ENCODE measurements at regions not wholly inside any gene's neighbourhood (a gene's known extent, or its start where the extent isn't known, plus 50 kb on each side); places are given as distances from the start of the nearest gene placed in this dataset.

DNA sequence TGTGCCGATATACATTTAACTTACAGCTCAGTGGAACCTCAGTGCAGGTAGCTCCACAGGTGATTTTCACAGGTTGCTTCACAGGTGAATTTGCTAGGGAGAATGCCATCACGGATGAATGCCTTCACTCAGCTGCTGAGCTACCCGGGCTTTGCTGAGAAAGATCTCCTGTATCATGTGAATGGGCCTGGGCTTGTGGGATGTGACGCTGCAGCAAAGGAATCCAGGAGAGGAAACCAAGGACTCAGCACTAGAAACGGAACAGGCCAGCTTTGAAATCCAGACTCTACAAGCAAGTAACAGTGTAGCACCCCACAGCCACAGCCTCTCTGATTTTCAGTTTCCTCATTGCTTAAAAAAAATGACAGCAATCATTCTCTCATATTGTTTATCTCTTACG is 271.4 kb upstream of the MAF start:
- no peaks in the 10 kb centered on the region for H3K9me3 Mint-ChIP-seq
- intact Hi-C loops (cut with micrococcal nuclease): no loop called here
- no peaks in the 10 kb centered on the region for H3K4me1 Mint-ChIP-seq (ENCODE audit: low read depth)
- no peak overlapping the region for H3K4me3 Mint-ChIP-seq
- H3K27me3 Mint-ChIP-seq (ENCODE audit: insufficient read depth): peaks cover 2% of the 10 kb centered on the region
- H3K27ac Mint-ChIP-seq: no peak overlapping the region
- H3K36me3 Mint-ChIP-seq (ENCODE audit: low read depth): no peaks in the 10 kb centered on the region
- DNase-seq (ENCODE audit: low spot score): no peak

- no peak overlapping the region for H3K27ac Mint-ChIP-seq
- intact Hi-C loops (cut with micrococcal nuclease): no loop called here
- no peak for DNase-seq (ENCODE audit: low spot score)
- H3K27me3 Mint-ChIP-seq (ENCODE audit: insufficient read depth): peaks cover 2% of the 10 kb centered on the region
- no peak overlapping the region for H3K4me3 Mint-ChIP-seq
- H3K4me1 Mint-ChIP-seq (ENCODE audit: low read depth): no peaks in the 10 kb centered on the region
- no peaks in the 10 kb centered on the region for H3K36me3 Mint-ChIP-seq (ENCODE audit: low read depth)
- H3K9me3 Mint-ChIP-seq: no peaks in the 10 kb centered on the region
Observed at GRCh38 chr16:79870016-79870886, 269.7 kb upstream of the MAF start.

- no peak overlapping the region for H3K4me3 Mint-ChIP-seq
- H3K9me3 Mint-ChIP-seq: no peaks in the 10 kb centered on the region
- H3K27me3 Mint-ChIP-seq (ENCODE audit: insufficient read depth): peaks cover 2% of the 10 kb centered on the region
- no peaks in the 10 kb centered on the region for H3K4me1 Mint-ChIP-seq (ENCODE audit: low read depth)
- intact Hi-C loops (cut with micrococcal nuclease): no loop called here
- no peak overlapping the region for H3K27ac Mint-ChIP-seq
- DNase-seq (ENCODE audit: low spot score): no peak
- no peaks in the 10 kb centered on the region for H3K36me3 Mint-ChIP-seq (ENCODE audit: low read depth)
Observed at GRCh38 chr16:79869304-79870015, 268.9 kb upstream of the MAF start.

- H3K4me3 Mint-ChIP-seq: no peak overlapping the region
- H3K27ac Mint-ChIP-seq: no peak overlapping the region
- H3K9me3 Mint-ChIP-seq: no peaks in the 10 kb centered on the region
- intact Hi-C loops (cut with micrococcal nuclease): no loop called here
- H3K27me3 Mint-ChIP-seq (ENCODE audit: insufficient read depth): peaks cover 2% of the 10 kb centered on the region
- H3K4me1 Mint-ChIP-seq (ENCODE audit: low read depth): no peaks in the 10 kb centered on the region
- DNase-seq (ENCODE audit: low spot score): no peak
- no peaks in the 10 kb centered on the region for H3K36me3 Mint-ChIP-seq (ENCODE audit: low read depth)
Observed at GRCh38 chr16:79868841-79869240, 268.3 kb upstream of the MAF start.

GRCh38 chr16:79867425-79867997 is 267.0 kb upstream of the MAF start:
- no peak for DNase-seq (ENCODE audit: low spot score)
- Mint-ChIP-seq H3K4me1 (ENCODE audit: low read depth) (no peaks in the 10 kb centered on the region), H3K4me3 (no peak overlapping the region), H3K9me3 (no peaks in the 10 kb centered on the region), H3K27me3 (ENCODE audit: insufficient read depth) (peaks cover 2% of the 10 kb centered on the region), H3K27ac (no peak overlapping the region), H3K36me3 (ENCODE audit: low read depth) (no peaks in the 10 kb centered on the region)
- intact Hi-C loops (cut with micrococcal nuclease): no loop called here

DNA sequence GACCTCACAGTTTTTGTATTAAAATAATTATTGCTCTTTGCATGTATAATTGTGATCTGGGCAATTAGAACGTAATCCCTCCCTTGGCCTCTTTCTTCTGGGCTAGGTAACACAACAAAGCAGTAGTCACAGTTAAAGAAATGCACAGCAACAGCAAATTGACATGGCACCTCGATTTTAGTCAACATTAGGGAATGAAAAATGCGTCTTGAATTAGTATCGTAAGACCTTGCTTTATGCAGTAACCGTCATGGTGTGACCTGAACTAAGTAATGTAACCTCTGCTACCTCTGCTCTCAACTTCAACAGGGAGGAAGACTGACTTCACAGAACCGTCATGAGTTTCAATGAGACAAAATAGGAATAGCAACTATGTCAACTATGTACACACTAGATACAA is 265.4 kb upstream of the MAF start:
- intact Hi-C loops (cut with micrococcal nuclease): no loop called here
- DNase-seq (ENCODE audit: low spot score): no peak
- H3K9me3 Mint-ChIP-seq: no peaks in the 10 kb centered on the region
- H3K36me3 Mint-ChIP-seq (ENCODE audit: low read depth): no peaks in the 10 kb centered on the region
- no peaks in the 10 kb centered on the region for H3K4me1 Mint-ChIP-seq (ENCODE audit: low read depth)
- peaks cover 2% of the 10 kb centered on the region for H3K27me3 Mint-ChIP-seq (ENCODE audit: insufficient read depth)
- H3K4me3 Mint-ChIP-seq: no peak overlapping the region
- H3K27ac Mint-ChIP-seq: no peak overlapping the region

DNA sequence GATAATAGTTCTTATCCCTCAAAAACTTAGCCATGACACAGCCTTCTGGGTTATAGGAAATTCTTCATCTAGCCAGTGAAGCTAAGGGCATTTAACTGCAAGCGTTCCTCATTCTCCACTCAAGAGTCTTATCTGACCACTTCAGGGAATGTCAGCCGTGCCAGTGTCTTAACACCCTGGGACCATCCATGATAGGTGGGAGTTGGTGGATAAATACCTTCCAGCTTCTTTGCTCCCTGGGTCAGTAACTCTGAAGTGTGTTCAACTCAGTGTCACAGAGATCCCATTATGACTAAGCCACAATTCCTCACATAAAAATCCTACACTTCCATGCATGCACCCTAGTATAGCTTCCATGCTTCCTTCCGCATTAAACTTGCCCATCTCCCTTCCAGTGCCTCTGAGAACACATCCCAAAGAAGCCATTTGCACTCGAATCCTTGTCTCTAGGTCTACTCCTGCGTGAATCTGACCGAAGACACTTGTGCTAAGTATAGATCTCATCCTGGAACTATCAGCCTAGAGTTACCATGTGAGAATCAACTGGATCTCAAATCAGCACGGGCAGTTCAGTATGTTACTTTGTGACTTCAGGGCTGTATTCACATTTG is 264.3 kb upstream of the MAF start:
- intact Hi-C loops (cut with micrococcal nuclease): no loop called here
- H3K4me1 Mint-ChIP-seq (ENCODE audit: low read depth): no peaks in the 10 kb centered on the region
- no peak overlapping the region for H3K4me3 Mint-ChIP-seq
- no peaks in the 10 kb centered on the region for H3K9me3 Mint-ChIP-seq
- no peak overlapping the region for H3K27ac Mint-ChIP-seq
- no peaks in the 10 kb centered on the region for H3K36me3 Mint-ChIP-seq (ENCODE audit: low read depth)
- peaks cover 2% of the 10 kb centered on the region for H3K27me3 Mint-ChIP-seq (ENCODE audit: insufficient read depth)
- no peak for DNase-seq (ENCODE audit: low spot score)

GRCh38 chr16:79864032-79864780 is 263.7 kb upstream of the MAF start:
- Mint-ChIP-seq H3K27me3 (ENCODE audit: insufficient read depth) (peaks cover 2% of the 10 kb centered on the region), H3K27ac (no peak overlapping the region), H3K9me3 (no peaks in the 10 kb centered on the region), H3K4me1 (ENCODE audit: low read depth) (no peaks in the 10 kb centered on the region), H3K4me3 (no peak overlapping the region), H3K36me3 (ENCODE audit: low read depth) (no peaks in the 10 kb centered on the region)
- DNase-seq (ENCODE audit: low spot score): no peak
- intact Hi-C loops (cut with micrococcal nuclease): no loop called here

- Mint-ChIP-seq H3K4me1 (ENCODE audit: low read depth) (no peaks in the 10 kb centered on the region), H3K27ac (no peak overlapping the region), H3K4me3 (no peak overlapping the region), H3K36me3 (ENCODE audit: low read depth) (no peaks in the 10 kb centered on the region), H3K27me3 (ENCODE audit: insufficient read depth) (peaks cover under 1% of the 10 kb centered on the region), H3K9me3 (no peaks in the 10 kb centered on the region)
- intact Hi-C loops (cut with micrococcal nuclease): no loop called here
- no peak for DNase-seq (ENCODE audit: low spot score)
Observed at GRCh38 chr16:79863128-79864031, 262.8 kb upstream of the MAF start.

DNA sequence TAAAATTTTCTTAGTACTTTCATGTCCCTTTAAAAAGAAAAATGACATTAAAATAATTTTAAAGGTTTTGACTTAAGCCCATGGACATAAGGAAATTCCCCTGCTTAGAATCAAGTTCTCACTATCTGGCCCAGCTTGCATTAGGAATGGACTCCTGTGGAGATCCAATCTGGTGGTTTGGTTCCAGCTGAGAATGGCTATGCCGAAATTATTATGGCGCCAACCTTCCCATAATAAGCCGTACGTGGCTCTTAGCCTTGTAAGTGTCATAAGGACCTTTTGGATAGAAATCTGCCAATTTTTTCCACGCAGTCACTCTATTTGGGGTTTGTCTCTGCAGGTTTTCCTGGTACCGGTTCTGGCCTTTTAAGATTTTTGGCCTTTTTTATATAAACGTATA is 262.1 kb upstream of the MAF start:
- H3K4me3 Mint-ChIP-seq: no peak overlapping the region
- intact Hi-C loops (cut with micrococcal nuclease): no loop called here

DNA sequence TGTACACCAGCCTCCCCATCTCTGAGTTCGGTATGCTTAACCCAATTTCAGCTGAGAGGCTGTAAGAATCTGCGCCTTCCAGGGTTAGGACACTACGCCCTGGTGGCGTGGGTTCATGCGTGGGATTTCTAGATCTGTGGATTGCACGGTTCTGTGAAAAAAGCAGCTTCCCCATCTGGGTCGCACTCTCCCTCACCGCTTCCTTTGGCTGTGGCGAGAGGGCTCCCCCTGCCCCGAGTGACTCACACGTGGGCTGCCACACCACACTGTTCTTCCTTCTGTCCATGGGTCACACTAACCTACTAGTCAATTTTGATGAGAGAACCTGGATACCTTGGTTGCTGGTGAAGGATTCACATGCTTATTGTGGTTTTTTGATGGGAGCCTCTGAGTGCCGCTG is 256.0 kb upstream of the MAF start:
- intact Hi-C loops (cut with micrococcal nuclease): no loop called here
- Mint-ChIP-seq H3K4me3 (no peak overlapping the region), H3K27ac (no peak overlapping the region), H3K9me3 (peaks cover 41% of the 10 kb centered on the region), H3K27me3 (ENCODE audit: insufficient read depth) (peaks cover 4% of the 10 kb centered on the region), H3K36me3 (ENCODE audit: low read depth) (peaks cover 7% of the 10 kb centered on the region), H3K4me1 (ENCODE audit: low read depth) (peaks cover 6% of the 10 kb centered on the region)
- no peak for DNase-seq (ENCODE audit: low spot score)

More for the DNA sequence above, 262.1 kb upstream of the MAF start:
- H3K4me1 Mint-ChIP-seq (ENCODE audit: low read depth): no peaks in the 10 kb centered on the region
- no peaks in the 10 kb centered on the region for H3K36me3 Mint-ChIP-seq (ENCODE audit: low read depth)
- H3K9me3 Mint-ChIP-seq: no peaks in the 10 kb centered on the region
- no peak for DNase-seq (ENCODE audit: low spot score)
- no peaks in the 10 kb centered on the region for H3K27me3 Mint-ChIP-seq (ENCODE audit: insufficient read depth)
- H3K27ac Mint-ChIP-seq: no peak overlapping the region

DNA sequence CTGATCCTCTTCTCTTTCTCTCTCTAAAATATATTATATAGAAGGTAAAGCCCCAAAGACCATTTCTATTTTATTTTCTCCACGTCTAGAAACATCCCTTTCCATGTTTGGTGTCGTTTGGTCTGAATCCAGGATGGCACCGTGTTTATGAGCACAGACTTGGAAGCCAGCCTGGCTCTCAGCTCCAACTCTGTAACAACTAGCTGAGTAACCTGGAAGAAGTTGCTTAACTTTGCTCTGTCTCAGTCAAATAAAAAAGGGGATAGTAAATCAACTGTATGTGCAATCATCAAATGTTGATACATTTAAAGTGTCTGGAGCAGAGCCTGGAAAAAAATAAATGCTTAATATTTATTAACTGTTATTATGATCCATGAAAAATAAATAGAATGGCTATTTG is 249.8 kb upstream of the MAF start:
- no peak overlapping the region for H3K4me3 Mint-ChIP-seq
- H3K4me1 Mint-ChIP-seq (ENCODE audit: low read depth): peaks cover 27% of the 10 kb centered on the region
- H3K27ac Mint-ChIP-seq: no peak overlapping the region
- H3K27me3 Mint-ChIP-seq (ENCODE audit: insufficient read depth): peaks cover 5% of the 10 kb centered on the region
- peaks cover 7% of the 10 kb centered on the region for H3K36me3 Mint-ChIP-seq (ENCODE audit: low read depth)
- intact Hi-C loops (cut with micrococcal nuclease): no loop called here
- peaks cover 31% of the 10 kb centered on the region for H3K9me3 Mint-ChIP-seq
- no peak for DNase-seq (ENCODE audit: low spot score)
